ENCODE measurements at regions not wholly inside any gene's neighbourhood (a gene's known extent, or its start where the extent isn't known, plus 50 kb on each side); places are given as distances from the start of the nearest gene placed in this dataset.

DNA sequence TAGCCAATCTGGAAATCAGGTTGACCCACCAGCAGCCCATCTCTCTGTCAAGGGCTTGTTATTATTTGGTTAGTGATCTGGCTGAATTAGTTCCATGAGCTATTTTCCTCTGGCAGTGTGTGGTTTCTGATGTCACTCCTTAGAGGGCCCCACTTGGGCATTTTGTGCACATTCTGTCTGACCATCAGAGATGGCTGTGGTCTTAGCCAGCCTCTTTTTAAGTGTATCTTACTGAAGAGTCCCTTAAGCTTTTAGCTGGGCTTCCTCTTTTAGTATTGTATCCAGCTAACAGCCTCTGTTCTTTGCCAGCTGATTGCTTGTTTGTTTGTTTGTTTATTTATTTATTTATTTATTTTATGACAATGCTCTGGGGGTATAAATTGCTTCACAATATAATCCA lies 951.1 kb upstream of the CNTNAP5 start:
- Histone ChIP-seq H3K4me1 (ENCODE audit: control insufficient read depth in 2 of 2, insufficient read depth in 2 of 2, low read length in 2 of 2) (no peaks in the 10 kb centered on the region), H3K9ac (ENCODE audit: low read length) (no peak overlapping the region), H4K20me1 (ENCODE audit: control insufficient read depth, insufficient read depth, low read length, poor library complexity, severe bottlenecking) (no peaks in the 10 kb centered on the region), H3K79me2 (ENCODE audit: control insufficient read depth, insufficient read depth, low read length) (no peaks in the 10 kb centered on the region), H2AFZ (ENCODE audit: insufficient read depth, low read depth, low read length, poor library complexity, severe bottlenecking) (no peak overlapping the region), H3K27me3 (replicated peaks in 1 of 4; ENCODE audit: control extremely low read depth in 1 of 4, control insufficient read depth in 3 of 4, insufficient read depth in 4 of 4, low read length in 3 of 4) (no peaks in the 10 kb centered on the region), H3K4me2 (replicated peaks; ENCODE audit: low read depth, low read length, poor library complexity, severe bottlenecking) (no peak overlapping the region), H3K4me3 (ENCODE audit: control extremely low read depth in 1 of 5, extremely low read depth in 1 of 5, insufficient read depth in 1 of 5, low read depth in 2 of 5, low read length in 4 of 5) (no peak overlapping the region), H3K36me3 (replicated peaks in 1 of 2; ENCODE audit: control extremely low read depth in 1 of 2, control insufficient read depth in 1 of 2, extremely low read depth in 1 of 2, insufficient read depth in 2 of 2, low read length in 1 of 2) (no peaks in the 10 kb centered on the region), H3K9me3 (ENCODE audit: control extremely low read depth in 1 of 3, control insufficient read depth in 2 of 3, insufficient read depth in 1 of 3, low read length in 2 of 3) (peaks cover 0 to 3% (median 0%) of the 10 kb centered on the region in 3 donors), H3K27ac (ENCODE audit: low read length in 2 of 2) (no peak overlapping the region)
- no peak for TF ChIP-seq CTCF (IDR thresholded peaks at IDR 0.05)
- no peak overlapping the region for H3K27ac Mint-ChIP-seq
- DNase-seq (no peak), ATAC-seq (ENCODE audit: low read depth) (no peak)
- intact Hi-C loops (cut with micrococcal nuclease): no loop called here
- ChIA-PET CTCF (no interaction called here), POLR2A (no interaction called here)
- no peaks in the 10 kb centered on the region for H3K27me3 Mint-ChIP-seq
- H3K4me3 Mint-ChIP-seq: no peak overlapping the region
- H3K4me1 Mint-ChIP-seq: no peaks in the 10 kb centered on the region
- H3K9me3 Mint-ChIP-seq (ENCODE audit: insufficient read depth): peaks cover 6% of the 10 kb centered on the region

GRCh38 chr2:123077101-123077500 lies 948.0 kb upstream of the CNTNAP5 start:
- POLR2A ChIA-PET: no interaction called here
- Mint-ChIP-seq H3K4me1 (no peaks in the 10 kb centered on the region), H3K4me3 (no peak overlapping the region), H3K27me3 (no peaks in the 10 kb centered on the region), H3K27ac (no peak overlapping the region), H3K9me3 (ENCODE audit: insufficient read depth) (peaks cover 8% of the 10 kb centered on the region)
- intact Hi-C loops (cut with micrococcal nuclease): no loop called here
- H3K9ac ChIP-seq (ENCODE audit: low read length): no peak overlapping the region
- H3K36me3 ChIP-seq (replicated peaks in 1 of 2; ENCODE audit: control extremely low read depth in 1 of 2, control insufficient read depth in 1 of 2, extremely low read depth in 1 of 2, insufficient read depth in 2 of 2, low read length in 1 of 2): no peaks in the 10 kb centered on the region
- TF ChIP-seq CTCF (IDR thresholded peaks at IDR 0.05): no peak
- TF ChIP-seq EZH2 (IDR thresholded peaks at IDR 0.05; ENCODE audit: borderline replicate concordance, insufficient read depth, low read depth, low read length, poor library complexity, severe bottlenecking): no peak
- H3K27me3 ChIP-seq (replicated peaks in 1 of 4; ENCODE audit: control extremely low read depth in 1 of 4, control insufficient read depth in 3 of 4, insufficient read depth in 4 of 4, low read length in 3 of 4): no peaks in the 10 kb centered on the region
- no peaks in the 10 kb centered on the region for H4K20me1 ChIP-seq (ENCODE audit: control insufficient read depth, insufficient read depth, low read length, poor library complexity, severe bottlenecking)
- no peaks in the 10 kb centered on the region for H3K4me1 ChIP-seq (ENCODE audit: control insufficient read depth in 2 of 2, insufficient read depth in 2 of 2, low read length in 2 of 2)
- no CpG with 5 or more reads among the region's 2 CpGs for WGBS (ENCODE audit: insufficient coverage)
- no peak overlapping the region for H2AFZ ChIP-seq (ENCODE audit: insufficient read depth, low read depth, low read length, poor library complexity, severe bottlenecking)
- H3K27ac ChIP-seq (ENCODE audit: low read length in 2 of 2): no peak overlapping the region
- no peaks in the 10 kb centered on the region for H3K79me2 ChIP-seq (ENCODE audit: control insufficient read depth, insufficient read depth, low read length)
- H3K9me3 ChIP-seq (ENCODE audit: control extremely low read depth in 1 of 3, control insufficient read depth in 2 of 3, insufficient read depth in 1 of 3, low read length in 2 of 3): peaks cover 0 to 7% (median 0%) of the 10 kb centered on the region in 3 donors
- ATAC-seq (ENCODE audit: low read depth): no peak
- CTCF ChIA-PET: no interaction called here
- H3K4me3 ChIP-seq (ENCODE audit: control extremely low read depth in 1 of 5, extremely low read depth in 1 of 5, insufficient read depth in 1 of 5, low read depth in 2 of 5, low read length in 4 of 5): no peak overlapping the region
- no peak overlapping the region for H3K4me2 ChIP-seq (replicated peaks; ENCODE audit: low read depth, low read length, poor library complexity, severe bottlenecking)
- no peak for DNase-seq
